AG09309 (cell line): ENCODE measurements at regions not wholly inside any gene's neighbourhood (a gene's known extent, or its start where the extent isn't known, plus 50 kb on each side); places are given as distances from the start of the nearest gene placed in this dataset.

Source experiments
- DNase-seq: peaks from one replicate; pipeline ENCODE4 v3.0.0-alpha.2; 2010; ENCODE audit warnings: low read depth
- H3K4me3 ChIP-seq: 2 replicates; pipeline ENCODE4 v1.5.1; 2011; ENCODE audit warnings: mild to moderate bottlenecking, low read depth, low read length, moderate library complexity; ENCODE audit not compliant: control insufficient read depth
- CTCF ChIP-seq: IDR thresholded peaks from 2 replicates; pipeline ENCODE4 v1.5.1; 2011; ENCODE audit warnings: mild to moderate bottlenecking, low read depth, low read length, inconsistent platforms; ENCODE audit not compliant: insufficient read depth, control insufficient read depth; ENCODE audit errors: missing control alignments

GRCh38 chr9:22916148-22916547, 469.5 kb downstream of the DMRTA1 start:
- DNase-seq = no peak
- TF ChIP-seq CTCF = no peak
- no peak overlapping the region for H3K4me3 ChIP-seq

- H3K4me3 ChIP-seq = no peak overlapping the region
- DNase-seq = no peak
- no peak for TF ChIP-seq CTCF
Measured at GRCh38 chr9:22919423-22919822, 472.8 kb downstream of the DMRTA1 start.

GRCh38 chr9:22921742-22922141, 475.1 kb downstream of the DMRTA1 start:
- TF ChIP-seq CTCF = no peak
- DNase-seq = no peak

GRCh38 chr9:22922222-22922621, 475.6 kb downstream of the DMRTA1 start:
- no peak overlapping the region for H3K4me3 ChIP-seq
- TF ChIP-seq CTCF = no peak

More at GRCh38 chr9:22921742-22922141, 475.1 kb downstream of the DMRTA1 start:
- H3K4me3 ChIP-seq = no peak overlapping the region

GRCh38 chr9:22954550-22954949, 507.9 kb downstream of the DMRTA1 start:
- TF ChIP-seq CTCF = no peak
- DNase-seq = no peak

More at GRCh38 chr9:22922222-22922621, 475.6 kb downstream of the DMRTA1 start:
- no peak for DNase-seq

GRCh38 chr9:22954964-22955363, 508.3 kb downstream of the DMRTA1 start:
- no peak overlapping the region for H3K4me3 ChIP-seq
- DNase-seq = no peak
- no peak for TF ChIP-seq CTCF

More at GRCh38 chr9:22954550-22954949, 507.9 kb downstream of the DMRTA1 start:
- no peak overlapping the region for H3K4me3 ChIP-seq

GRCh38 chr9:22969350-22969979, 522.8 kb downstream of the DMRTA1 start:
- DNase-seq = no peak
- no peak overlapping the region for H3K4me3 ChIP-seq
- no peak for TF ChIP-seq CTCF
